GM23338 (cell line): ENCODE measurements at regions not wholly inside any gene's neighbourhood (a gene's known extent, or its start where the extent isn't known, plus 50 kb on each side); places are given as distances from the start of the nearest gene placed in this dataset.

ENCODE experiments used
- ATAC-seq: fragments of 200-7000 bp; cut with Tn5 transposase; 3 replicates; pipeline ENCODE4 v1.9.1; 2020
- DNase-seq: peaks from one replicate; pipeline ENCODE4 v3.0.0-alpha.2; 2015; ENCODE audit warnings: low spot score
- H2AFZ ChIP-seq: fragments of 200-600 bp; sonication (generic); 2 replicates; pipeline ENCODE4 v1.8.0; 2016; ENCODE audit warnings: antibody characterized with exemption, mild to moderate bottlenecking, moderate library complexity
- H3F3A ChIP-seq: fragments of 200-600 bp; sonication (generic); replicated peaks from 2 replicates; pipeline ENCODE4 v1.8.0; 2017; ENCODE audit warnings: antibody characterized with exemption, mixed run types, low read depth
- H3K27ac ChIP-seq: fragments of 200-600 bp; sonication (generic); 2 replicates; pipeline ENCODE4 v1.6.1; 2016; ENCODE audit warnings: low read depth
- H3K27me3 ChIP-seq: fragments of 200-600 bp; sonication (generic); 2 replicates; pipeline ENCODE4 v1.8.0; 2016; ENCODE audit warnings: mild to moderate bottlenecking, mixed run types, moderate library complexity; ENCODE audit not compliant: insufficient read depth
- H3K36me3 ChIP-seq: fragments of 200-600 bp; sonication (generic); 2 replicates; pipeline ENCODE4 v1.8.0; 2016; ENCODE audit warnings: mild to moderate bottlenecking; ENCODE audit not compliant: insufficient read depth
- H3K4me1 ChIP-seq: fragments of 200-600 bp; sonication (generic); 2 replicates; pipeline ENCODE4 v1.8.0; 2016; ENCODE audit warnings: mild to moderate bottlenecking, moderate library complexity; ENCODE audit not compliant: insufficient read depth
- H3K4me2 ChIP-seq: fragments of 200-600 bp; sonication (generic); 2 replicates; pipeline ENCODE4 v1.7.1; 2017; ENCODE audit warnings: mixed run types
- H3K4me3 ChIP-seq: fragments of 200-600 bp; sonication (generic); 2 replicates; pipeline ENCODE4 v1.6.1; 2016; ENCODE audit warnings: mixed run types
- H3K79me2 ChIP-seq: fragments of 200-600 bp; sonication (generic); replicated peaks from 2 replicates; pipeline ENCODE4 v1.8.0; 2017; ENCODE audit warnings: mild to moderate bottlenecking; ENCODE audit not compliant: insufficient read depth
- H3K9me2 ChIP-seq: fragments of 200-600 bp; sonication (generic); 2 replicates; pipeline ENCODE4 v1.8.0; 2017; ENCODE audit not compliant: insufficient read depth
- H4K20me1 ChIP-seq: fragments of 200-600 bp; sonication (generic); replicated peaks from 2 replicates; pipeline ENCODE4 v1.8.0; 2017; ENCODE audit warnings: mild to moderate bottlenecking; ENCODE audit not compliant: insufficient read depth
- H3K27ac Mint-ChIP-seq: 2 replicates; pipeline ENCODE4 v1.8.0; 2020; ENCODE audit warnings: inconsistent platforms, mild to moderate bottlenecking, moderate library complexity, mixed read lengths
- H3K27me3 Mint-ChIP-seq: 3 replicates; pipeline ENCODE4 v1.8.0; 2022; ENCODE audit warnings: low read depth, mild to moderate bottlenecking, moderate library complexity, mixed read lengths, inconsistent platforms; ENCODE audit not compliant: insufficient read depth, poor library complexity
- H3K36me3 Mint-ChIP-seq: 3 replicates; pipeline ENCODE4 v1.8.0; 2021; ENCODE audit warnings: low read depth, mild to moderate bottlenecking, inconsistent platforms, moderate library complexity, mixed read lengths
- H3K4me1 Mint-ChIP-seq: 3 replicates; pipeline ENCODE4 v1.8.0; 2020; ENCODE audit warnings: mild to moderate bottlenecking, inconsistent platforms, mixed read lengths
- H3K4me3 Mint-ChIP-seq: 3 replicates; pipeline ENCODE4 v1.8.0; 2021; ENCODE audit warnings: moderate library complexity, mild to moderate bottlenecking, inconsistent platforms, mixed read lengths
- H3K9me3 Mint-ChIP-seq: 3 replicates; pipeline ENCODE4 v1.8.0; 2020; ENCODE audit warnings: moderate library complexity, mild to moderate bottlenecking, inconsistent platforms, mixed read lengths
- CREB1 ChIP-seq: fragments of 250-450 bp; sonication (Bioruptor Pico); IDR thresholded peaks from 2 replicates; pipeline ENCODE4 v1.5.0; 2020; ENCODE audit warnings: low read depth, mild to moderate bottlenecking, moderate library complexity
- ETS1 ChIP-seq: IDR thresholded peaks from 2 replicates; pipeline ENCODE4 v1.6.1; 2016; ENCODE audit warnings: antibody characterized with exemption
- EZH2 ChIP-seq: fragments of 200-600 bp; sonication (generic); IDR thresholded peaks from one replicate; pipeline ENCODE4 v1.8.0; 2017; ENCODE audit warnings: antibody characterized with exemption, mild to moderate bottlenecking, low read depth; ENCODE audit not compliant: unreplicated experiment
- EZH2phosphoT487 ChIP-seq: fragments of 200-600 bp; sonication (generic); IDR thresholded peaks from one replicate; pipeline ENCODE4 v1.8.1; 2018; ENCODE audit warnings: antibody characterized with exemption; ENCODE audit not compliant: unreplicated experiment
- JUNB ChIP-seq: IDR thresholded peaks from one replicate; pipeline ENCODE4 v1.6.1; 2016; ENCODE audit warnings: antibody characterized with exemption; ENCODE audit not compliant: unreplicated experiment
- NANOG ChIP-seq: IDR thresholded peaks from 2 replicates; pipeline ENCODE4 v1.6.1; 2016; ENCODE audit warnings: antibody characterized with exemption, borderline replicate concordance
- REST ChIP-seq: IDR thresholded peaks from one replicate; pipeline ENCODE4 v1.6.1; 2018; ENCODE audit warnings: antibody characterized with exemption; ENCODE audit not compliant: unreplicated experiment
- STAT1 ChIP-seq: IDR thresholded peaks from one replicate; pipeline ENCODE4 v1.6.1; 2016; ENCODE audit warnings: antibody characterized with exemption; ENCODE audit not compliant: unreplicated experiment
- ZNF114 ChIP-seq: fragments of 250-450 bp; sonication (Bioruptor Pico); IDR thresholded peaks from 2 replicates; pipeline ENCODE4 v1.5.0; 2020; ENCODE audit warnings: mild to moderate bottlenecking, moderate library complexity
- ZNF331 ChIP-seq: fragments of 250-450 bp; sonication (Bioruptor Pico); IDR thresholded peaks from 2 replicates; pipeline ENCODE4 v1.5.0; 2020; ENCODE audit warnings: low read depth, mild to moderate bottlenecking, moderate library complexity
- ZNF462 ChIP-seq: fragments of 250-450 bp; sonication (Bioruptor Pico); IDR thresholded peaks from 2 replicates; pipeline ENCODE4 v1.5.0; 2020; ENCODE audit warnings: mild to moderate bottlenecking, moderate library complexity

- H3F3A ChIP-seq, result no peaks in the 10 kb centered on the region
- no peaks in the 10 kb centered on the region for H4K20me1 ChIP-seq
- no peak for TF ChIP-seq ETS1
- TF ChIP-seq STAT1, result no peak
- no peak for TF ChIP-seq ZNF114 (CRISPR knock-in tag)
- TF ChIP-seq EZH2phosphoT487, result no peak
- no peak for TF ChIP-seq EZH2
- TF ChIP-seq ZNF462 (CRISPR knock-in tag), result no peak
- TF ChIP-seq REST, result no peak
- no peak for TF ChIP-seq CREB1 (CRISPR knock-in tag)
- TF ChIP-seq JUNB, result no peak
- no peak for TF ChIP-seq ZNF331 (CRISPR knock-in tag)
- TF ChIP-seq NANOG, result no peak
- Mint-ChIP-seq H3K9me3 (peaks cover 36% of the 10 kb centered on the region), H3K4me3 (no peak overlapping the region), H3K36me3 (peaks cover 5% of the 10 kb centered on the region; the same call in 2 of the 3 replicates), H3K4me1 (no peaks in the 10 kb centered on the region), H3K27ac (no peak overlapping the region), H3K27me3 (peaks cover 12% of the 10 kb centered on the region)
- H3K27ac ChIP-seq, result no peak overlapping the region
- no peak overlapping the region for H3K4me3 ChIP-seq
- H3K27me3 ChIP-seq, result no peaks in the 10 kb centered on the region
- no peaks in the 10 kb centered on the region for H3K9me2 ChIP-seq
- no peaks in the 10 kb centered on the region for H3K79me2 ChIP-seq
- no peak overlapping the region for H2AFZ ChIP-seq
- no peaks in the 10 kb centered on the region for H3K36me3 ChIP-seq
- H3K4me1 ChIP-seq, result no peaks in the 10 kb centered on the region
- H3K4me2 ChIP-seq, result no peak overlapping the region
- no peak for DNase-seq
- ATAC-seq, result no peak
Observed at GRCh38 chr9:93895535-93895934, 59.6 kb downstream of the BARX1 start.
